ENCODE measurements at regions not wholly inside any gene's neighbourhood (a gene's known extent, or its start where the extent isn't known, plus 50 kb on each side); places are given as distances from the start of the nearest gene placed in this dataset.
"Not testable (repeated sequence)": the region's sequence is repeated elsewhere in the genome, so short reads cannot be mapped to it uniquely, and the experiment has no call there.

DNA sequence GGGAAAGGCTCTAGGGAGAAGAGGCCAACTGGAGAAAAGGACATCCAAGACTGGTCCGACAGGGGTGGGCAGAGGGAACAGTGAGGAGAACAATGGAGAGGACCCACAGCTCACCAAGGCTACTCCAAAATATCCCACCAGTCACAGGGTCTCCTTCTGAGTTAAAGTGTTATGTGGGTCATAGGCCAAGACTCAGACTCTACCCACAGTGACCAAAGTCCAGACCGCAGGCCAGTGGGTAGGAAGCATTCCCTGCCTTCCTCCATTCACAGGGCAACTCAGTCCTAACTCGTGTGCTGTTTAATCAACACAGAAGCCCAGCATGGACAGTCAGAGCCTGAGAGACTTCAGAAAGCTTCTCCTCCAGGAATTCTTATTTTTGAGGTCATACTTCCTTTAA, 260.6 kb downstream of the SMAD2 start:
- DNase-seq = no peak

GRCh38 chr18:47658498-47658897, 272.0 kb downstream of the SMAD2 start:
- no peak for DNase-seq

- DNase-seq = no peak
Measured at GRCh38 chr18:47654988-47655387, 275.5 kb downstream of the SMAD2 start.

DNA sequence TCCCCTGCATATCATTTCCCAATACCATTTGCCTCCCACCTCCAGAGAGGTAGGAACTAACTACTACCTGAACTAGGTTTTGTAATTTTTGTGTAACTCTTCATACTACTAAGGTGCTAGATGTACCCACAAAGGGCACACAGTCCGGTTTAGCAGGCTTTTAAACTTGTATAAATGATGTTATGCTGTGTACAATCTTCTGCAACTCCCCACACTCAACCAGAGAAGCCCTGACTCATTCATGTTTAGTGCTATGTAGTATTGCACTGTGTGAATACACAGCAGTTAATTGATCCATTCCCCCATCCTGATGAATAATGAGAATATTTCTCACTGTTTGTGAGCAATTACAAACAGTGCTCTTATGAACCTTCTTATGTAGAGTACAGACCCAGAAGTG, 285.6 kb downstream of the SMAD2 start:
- DNase-seq = no peak

- not testable (repeated sequence) for DNase-seq
Measured at GRCh38 chr18:47637551-47637950, 292.9 kb downstream of the SMAD2 start.

DNA sequence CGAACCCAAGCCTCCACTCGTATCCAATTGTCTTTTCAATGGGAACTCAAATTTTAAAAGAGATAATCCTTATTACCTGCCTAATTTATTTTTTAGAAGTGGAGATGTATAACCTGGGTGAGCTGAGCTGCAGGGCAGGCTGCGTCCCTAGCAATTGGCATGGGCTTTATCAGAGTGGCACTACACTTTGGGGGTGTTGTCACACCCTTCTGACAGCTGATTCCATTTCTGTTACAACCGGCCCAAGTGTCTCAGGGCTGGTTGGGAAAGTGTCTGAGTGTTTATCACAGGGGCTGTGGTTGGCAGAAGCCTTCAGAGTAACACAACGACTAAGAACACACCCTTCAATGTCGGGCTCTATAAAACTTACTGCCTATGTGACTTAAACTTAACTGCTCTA, 295.0 kb downstream of the SMAD2 start:
- DNase-seq = no peak

GRCh38 chr18:47632970-47633635, 297.4 kb downstream of the SMAD2 start:
- no peak for DNase-seq

DNA sequence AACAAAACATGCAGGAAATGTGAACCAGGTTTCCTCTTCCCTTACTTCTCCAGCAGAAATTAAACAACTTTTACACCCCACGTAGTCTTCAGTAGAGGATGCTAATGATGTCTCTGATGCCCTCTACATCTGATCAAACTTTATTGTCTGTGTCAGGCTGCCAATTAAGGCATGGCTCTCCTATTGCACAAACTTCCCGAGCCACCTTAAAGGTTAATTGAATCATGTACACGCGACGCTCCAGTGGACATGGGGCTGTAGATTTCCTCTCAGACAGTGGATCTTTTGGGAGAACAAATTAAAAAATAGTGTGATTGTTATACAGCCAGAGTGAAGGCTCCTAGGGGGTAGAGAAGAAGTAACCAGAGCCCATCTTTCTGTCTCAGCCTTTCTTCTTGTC, 301.6 kb downstream of the SMAD2 start:
- no peak for DNase-seq

DNA sequence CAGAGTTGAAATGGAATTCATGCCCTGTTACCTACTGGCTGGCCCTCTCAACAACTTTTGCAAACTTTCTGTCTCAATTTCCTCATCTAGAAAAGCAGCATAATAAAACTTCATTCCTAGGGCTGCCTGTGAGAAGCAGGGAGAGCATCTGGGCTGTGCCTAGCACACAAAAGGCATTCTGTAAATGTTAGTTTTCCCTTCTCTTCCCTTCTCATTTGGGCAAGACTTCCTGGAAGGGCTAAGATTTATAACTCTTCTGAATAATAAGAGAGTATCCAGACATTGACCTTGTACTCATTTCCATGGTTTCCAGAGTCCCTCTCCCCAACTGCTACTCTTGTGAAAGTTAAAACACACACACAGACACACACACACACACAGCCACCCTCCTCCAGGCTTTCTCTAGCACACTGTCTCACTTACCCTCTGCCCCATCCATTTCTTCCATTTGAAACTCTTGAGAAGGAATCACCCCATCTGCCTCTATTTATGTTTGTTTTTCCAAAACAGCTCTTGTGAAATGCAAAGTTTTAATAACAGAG, 302.1 kb downstream of the SMAD2 start:
- no peak for DNase-seq

- DNase-seq = no peak
Measured at GRCh38 chr18:47627030-47627429, 303.4 kb downstream of the SMAD2 start.

DNA sequence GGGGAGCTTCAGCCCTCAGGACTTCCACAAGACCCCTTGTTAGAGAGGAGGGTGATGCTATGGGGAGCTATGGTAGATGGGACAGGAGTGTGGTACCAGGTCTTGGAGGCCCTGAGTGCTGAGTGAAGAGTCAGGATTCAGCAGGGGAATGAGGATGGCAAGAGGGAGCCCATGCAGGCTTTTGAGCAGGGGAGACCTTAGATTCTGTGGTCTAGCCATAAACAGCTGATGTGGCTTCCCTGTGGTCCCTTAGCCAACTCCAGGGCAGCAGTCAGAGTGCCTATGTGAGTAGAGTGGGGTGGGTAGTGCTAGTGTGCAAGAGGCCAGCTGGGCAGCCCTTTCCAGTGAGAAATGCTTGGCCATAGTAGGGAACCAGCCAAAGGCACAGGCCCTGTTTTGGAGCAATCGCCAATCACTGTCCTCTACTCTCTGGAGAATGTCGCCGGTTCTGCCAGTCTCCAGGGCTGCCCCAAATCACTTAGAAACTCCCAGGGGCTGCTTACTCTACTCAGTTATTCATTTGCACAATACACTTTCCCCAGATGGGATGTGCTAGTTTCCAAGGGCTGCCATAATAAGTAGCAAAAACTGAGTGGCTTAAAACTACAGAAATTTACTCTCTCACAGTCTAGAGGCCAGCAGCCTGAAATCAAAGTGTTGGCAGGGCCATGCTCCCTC, 310.5 kb downstream of the SMAD2 start:
- DNase-seq = no peak

DNA sequence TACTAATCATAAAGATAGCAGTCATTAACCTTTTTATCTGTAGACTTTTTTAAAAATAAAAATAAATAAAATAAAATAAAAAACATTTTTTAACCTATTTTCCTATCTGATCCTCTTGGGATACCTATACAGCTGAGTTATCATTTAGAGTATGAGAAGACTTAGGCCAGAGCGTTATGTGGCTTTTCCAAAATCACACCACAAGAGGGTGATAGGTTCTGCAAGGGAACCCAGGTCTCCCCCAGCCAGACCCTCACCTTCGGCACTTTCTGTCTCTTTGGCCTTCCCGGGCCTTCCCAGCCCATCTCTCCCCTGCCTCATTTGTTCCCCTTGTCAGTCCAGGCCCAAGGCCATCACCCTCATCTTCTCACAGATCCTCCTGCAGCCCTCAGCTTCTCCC, 311.7 kb downstream of the SMAD2 start:
- no peak for DNase-seq

DNA sequence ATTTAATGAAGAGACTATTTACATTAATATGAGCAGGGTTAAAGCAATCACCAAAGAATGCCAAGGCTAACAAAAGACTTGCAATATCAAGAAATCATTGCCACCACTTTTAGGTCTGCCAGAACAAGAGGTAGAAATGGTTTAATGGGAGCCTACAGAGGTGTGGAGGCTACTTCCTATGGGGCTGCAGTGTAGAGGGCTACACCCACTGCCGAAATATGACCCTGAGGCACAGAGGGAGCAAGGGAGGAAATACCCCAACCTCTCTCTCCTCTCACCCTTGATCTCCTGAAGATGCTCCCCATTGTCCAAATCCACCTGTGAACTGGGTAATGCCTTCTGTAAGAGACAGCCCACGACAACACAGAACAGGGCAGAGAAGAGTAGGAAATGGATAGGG, 315.4 kb downstream of the SMAD2 start:
- no peak for DNase-seq

GRCh38 chr18:47613929-47614328, 316.5 kb downstream of the SMAD2 start:
- DNase-seq = no peak

GRCh38 chr18:47611649-47612048, 318.8 kb downstream of the SMAD2 start:
- DNase-seq = no peak

GRCh38 chr18:47606526-47606925, 323.9 kb downstream of the SMAD2 start:
- DNase-seq = no peak

GRCh38 chr18:47605093-47605492, 325.4 kb downstream of the SMAD2 start:
- peak; percentile 24 for DNase-seq

DNA sequence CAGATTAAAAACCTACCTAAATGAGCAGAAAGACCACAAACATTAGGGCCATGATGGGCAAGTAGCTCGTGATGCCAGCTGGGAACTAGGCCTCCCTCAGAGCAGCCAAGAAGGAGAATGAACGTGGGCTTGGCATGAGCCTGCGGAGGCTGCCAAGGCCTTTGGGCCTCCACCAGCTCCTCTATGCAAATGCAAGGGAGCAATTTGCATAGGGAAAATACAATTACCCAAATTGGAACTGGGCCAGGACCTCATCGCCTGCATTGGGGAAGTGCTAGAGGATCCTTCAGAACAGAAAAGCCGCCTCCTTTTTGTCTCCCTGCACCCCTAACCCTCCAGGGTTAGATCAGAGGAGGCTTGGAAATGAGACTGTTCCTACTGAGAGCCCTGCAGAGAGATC, 326.4 kb downstream of the SMAD2 start:
- peak; percentile 59 for DNase-seq

DNA sequence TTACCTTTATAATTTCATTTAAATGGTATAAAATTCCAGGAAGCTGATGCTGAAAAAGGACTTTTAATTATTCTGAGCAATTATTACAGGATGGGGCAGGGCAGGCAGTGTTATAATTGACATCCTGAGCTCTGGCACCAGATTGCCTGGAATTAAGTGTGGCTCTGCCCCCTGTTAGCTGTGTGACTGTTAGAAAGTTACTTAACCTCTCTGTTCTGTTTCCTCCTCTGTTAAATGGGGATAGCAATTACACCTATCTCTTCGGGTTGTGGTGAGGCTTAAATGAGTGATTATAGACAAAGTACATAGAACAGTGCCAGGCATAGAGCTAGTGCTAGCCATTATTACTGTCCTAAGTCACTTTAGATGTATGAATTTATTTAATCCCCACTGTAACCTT, 327.3 kb downstream of the SMAD2 start:
- no peak for DNase-seq

- DNase-seq = no peak
Measured at GRCh38 chr18:47602273-47602897, 328.1 kb downstream of the SMAD2 start.

GRCh38 chr18:47601581-47602272, 328.7 kb downstream of the SMAD2 start:
- DNase-seq = peak; percentile 10

GRCh38 chr18:47595831-47596501, 334.5 kb downstream of the SMAD2 start:
- DNase-seq = no peak

DNA sequence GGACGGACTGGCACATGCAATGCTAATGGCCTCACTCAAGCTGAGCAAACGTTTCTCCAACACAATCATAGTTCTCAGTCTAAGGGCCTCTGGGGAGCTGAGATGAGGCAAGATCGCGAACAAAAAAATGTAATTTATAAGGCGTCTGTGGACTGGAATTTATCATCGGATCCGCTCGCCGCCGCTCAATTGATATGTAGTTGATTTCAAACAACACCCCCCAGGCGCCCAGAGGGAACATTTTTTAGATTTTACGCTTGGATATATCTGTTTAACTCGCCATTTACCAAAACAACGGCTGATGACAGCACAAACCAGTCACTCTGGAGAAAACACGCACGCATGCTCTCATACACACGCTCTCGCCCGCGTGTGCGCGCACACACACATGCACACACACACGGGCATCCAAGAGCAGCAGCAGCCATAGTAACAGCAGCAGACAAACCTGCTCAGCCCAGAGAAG, 335.8 kb downstream of the SMAD2 start:
- peak; percentile 98 for DNase-seq

Measured in NCI-H1436 (cell line).